T-helper 2 cell treated with Interferon-gamma antibody and Interleukin-4, amounts not matched to agents 5 μg/mL and 100 μg/mL, for 36 hours (primary cell): ENCODE measurements at regions not wholly inside any gene's neighbourhood (a gene's known extent, or its start where the extent isn't known, plus 50 kb on each side); places are given as distances from the start of the nearest gene placed in this dataset.

Experiments
- DNase-seq: peaks from one replicate; pipeline ENCODE4 v3.0.0; 2021; ENCODE audit warnings: low spot score
- H3K27ac Mint-ChIP-seq: one replicate; pipeline ENCODE4 v1.8.0; 2021; ENCODE audit warnings: mild to moderate bottlenecking, mixed read lengths
- H3K27me3 Mint-ChIP-seq: one replicate; pipeline ENCODE4 v1.8.0; 2021; ENCODE audit warnings: low read depth, mixed read lengths
- H3K36me3 Mint-ChIP-seq: one replicate; pipeline ENCODE4 v1.8.0; 2021; ENCODE audit warnings: low read depth, mixed read lengths
- H3K4me1 Mint-ChIP-seq: one replicate; pipeline ENCODE4 v1.8.0; 2021; ENCODE audit warnings: low read depth, mixed read lengths
- H3K4me3 Mint-ChIP-seq: one replicate; pipeline ENCODE4 v1.8.0; 2022; ENCODE audit warnings: mild to moderate bottlenecking, moderate library complexity, mixed read lengths
- H3K9me3 Mint-ChIP-seq: one replicate; pipeline ENCODE4 v1.8.0; 2021; ENCODE audit warnings: mixed read lengths

GRCh38 chr15:96410175-96411055 lies 79.9 kb downstream of the NR2F2 start:
- no peak for DNase-seq
- no peak overlapping the region for H3K27ac Mint-ChIP-seq
- no peaks in the 10 kb centered on the region for H3K9me3 Mint-ChIP-seq
- no peaks in the 10 kb centered on the region for H3K36me3 Mint-ChIP-seq
- peaks cover 86% of the 10 kb centered on the region for H3K27me3 Mint-ChIP-seq
- no peak overlapping the region for H3K4me3 Mint-ChIP-seq
- no peaks in the 10 kb centered on the region for H3K4me1 Mint-ChIP-seq

DNA sequence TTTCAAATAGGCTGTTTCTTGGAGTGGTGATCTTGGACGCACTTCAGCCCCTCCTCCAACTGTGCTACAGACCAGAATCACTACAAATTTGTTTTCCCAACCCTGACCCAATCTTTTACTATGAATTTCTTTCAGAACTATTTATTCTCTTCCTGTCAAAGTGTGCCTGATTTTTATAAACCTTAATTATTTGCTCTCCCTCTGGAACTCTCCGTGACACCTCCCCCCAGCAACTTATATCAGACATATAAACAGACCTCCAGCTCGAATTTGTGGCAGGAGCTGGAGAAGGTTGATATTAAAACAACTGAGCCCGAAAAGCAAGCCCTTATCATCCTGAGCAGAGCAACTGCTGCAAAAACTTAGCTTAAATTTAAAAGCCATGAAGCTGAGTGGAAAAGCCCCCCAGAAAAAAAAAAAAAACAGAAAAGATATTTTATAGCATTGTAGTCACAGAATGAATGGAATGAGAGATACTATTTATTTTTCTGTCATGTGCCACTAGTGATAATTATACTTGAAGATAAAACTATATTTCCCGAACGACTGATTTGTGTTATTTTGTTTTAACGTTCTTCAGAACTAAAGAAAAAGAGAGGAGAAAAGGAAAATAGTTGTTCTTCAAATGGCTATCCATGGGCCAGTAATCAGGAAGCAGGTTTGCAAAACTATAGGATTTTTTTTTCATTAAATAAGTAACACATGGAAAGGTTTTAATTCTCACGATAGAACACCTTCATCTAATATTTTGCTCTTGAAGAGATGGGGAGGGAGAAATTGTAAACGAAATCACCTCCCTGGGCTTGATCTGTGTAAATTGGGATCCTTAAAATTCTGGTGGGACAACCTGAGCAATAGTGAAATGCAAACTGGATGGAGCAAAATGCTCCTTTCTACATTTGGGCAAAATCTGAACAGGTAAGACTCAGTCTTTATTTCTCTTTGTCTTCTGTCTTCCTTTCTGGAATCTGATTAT lies 80.8 kb downstream of the NR2F2 start:
- H3K36me3 Mint-ChIP-seq, result no peaks in the 10 kb centered on the region

GRCh38 chr15:96412045-96412905 lies 81.8 kb downstream of the NR2F2 start:
- H3K27me3 Mint-ChIP-seq, result peaks cover 90% of the 10 kb centered on the region
- no peak overlapping the region for H3K4me3 Mint-ChIP-seq

More for the DNA sequence above, 80.8 kb downstream of the NR2F2 start:
- no peak for DNase-seq
- no peak overlapping the region for H3K4me3 Mint-ChIP-seq
- H3K4me1 Mint-ChIP-seq, result no peaks in the 10 kb centered on the region
- H3K27ac Mint-ChIP-seq, result no peak overlapping the region
- H3K27me3 Mint-ChIP-seq, result peaks cover 91% of the 10 kb centered on the region
- no peaks in the 10 kb centered on the region for H3K9me3 Mint-ChIP-seq

DNA sequence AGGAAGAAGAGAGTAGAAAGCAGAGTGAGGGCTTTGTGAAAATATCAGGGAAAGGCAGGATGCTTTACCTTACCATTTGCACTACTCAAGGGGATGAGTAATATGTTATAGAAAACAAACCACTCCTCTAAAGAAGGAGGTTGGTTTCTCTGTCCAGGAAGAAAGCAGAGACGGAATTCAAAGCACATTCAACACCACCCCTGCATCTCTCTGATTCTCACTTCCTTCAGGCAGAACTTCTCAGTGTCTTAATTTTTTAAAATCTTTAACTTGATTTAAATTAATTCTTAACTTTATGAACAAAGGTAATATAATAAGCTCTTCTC lies 82.4 kb downstream of the NR2F2 start:
- Mint-ChIP-seq H3K4me3 (no peak overlapping the region), H3K9me3 (no peaks in the 10 kb centered on the region), H3K4me1 (no peaks in the 10 kb centered on the region), H3K27ac (no peak overlapping the region), H3K36me3 (no peaks in the 10 kb centered on the region), H3K27me3 (peaks cover 90% of the 10 kb centered on the region)
- DNase-seq, result no peak

More at GRCh38 chr15:96412045-96412905, 81.8 kb downstream of the NR2F2 start:
- Mint-ChIP-seq H3K4me1 (no peaks in the 10 kb centered on the region), H3K36me3 (no peaks in the 10 kb centered on the region), H3K9me3 (no peaks in the 10 kb centered on the region), H3K27ac (no peak overlapping the region)
- DNase-seq, result no peak

DNA sequence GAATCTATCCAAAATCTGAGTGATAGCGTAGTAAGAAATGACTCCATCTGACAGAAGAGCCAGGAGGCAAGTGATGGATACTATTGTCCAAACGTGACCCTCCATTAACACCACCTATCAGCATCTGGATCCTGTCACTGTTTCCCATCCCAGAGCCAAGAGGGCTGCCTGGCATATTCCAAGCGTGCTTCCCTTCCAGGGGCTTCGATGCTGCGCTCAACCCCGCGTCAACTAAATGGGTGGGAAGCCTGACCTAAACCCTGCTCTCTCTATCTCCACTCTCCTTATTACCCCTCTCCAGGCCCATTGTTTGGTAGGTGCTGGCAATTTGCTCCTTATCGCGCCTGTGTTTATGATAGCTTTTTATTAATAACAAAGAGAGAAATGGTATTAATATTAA lies 83.2 kb downstream of the NR2F2 start:
- H3K36me3 Mint-ChIP-seq, result no peaks in the 10 kb centered on the region
- H3K4me3 Mint-ChIP-seq, result no peak overlapping the region
- H3K27me3 Mint-ChIP-seq, result peaks cover 94% of the 10 kb centered on the region
- no peak for DNase-seq
- no peaks in the 10 kb centered on the region for H3K4me1 Mint-ChIP-seq
- no peaks in the 10 kb centered on the region for H3K9me3 Mint-ChIP-seq
- no peak overlapping the region for H3K27ac Mint-ChIP-seq

DNA sequence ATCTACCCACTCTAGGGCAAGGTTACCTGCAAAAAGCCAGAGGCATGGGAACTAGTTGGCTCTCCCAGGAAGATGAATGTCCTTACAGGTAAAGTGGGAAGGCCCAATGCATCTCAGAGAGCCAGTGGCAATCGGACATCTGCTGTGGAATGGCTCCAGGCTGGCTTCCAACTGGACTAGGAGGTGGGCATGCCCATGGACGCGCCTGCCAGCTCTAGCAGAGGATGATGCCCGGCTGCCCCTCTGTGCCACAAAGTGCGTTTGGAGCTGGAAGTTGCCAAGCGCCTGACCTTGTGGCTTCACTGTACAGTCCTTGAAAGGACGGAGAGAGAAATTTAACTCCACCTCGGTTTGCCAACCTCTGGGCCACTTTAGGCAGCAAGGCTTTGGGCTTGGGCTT lies 84.4 kb downstream of the NR2F2 start:
- Mint-ChIP-seq H3K4me3 (no peak overlapping the region), H3K4me1 (no peaks in the 10 kb centered on the region)

GRCh38 chr15:96415513-96416217 lies 85.2 kb downstream of the NR2F2 start:
- Mint-ChIP-seq H3K27me3 (peaks cover 88% of the 10 kb centered on the region), H3K4me3 (no peak overlapping the region), H3K9me3 (no peaks in the 10 kb centered on the region), H3K36me3 (no peaks in the 10 kb centered on the region), H3K27ac (no peak overlapping the region), H3K4me1 (no peaks in the 10 kb centered on the region)
- DNase-seq, result no peak

More for the DNA sequence above, 84.4 kb downstream of the NR2F2 start:
- peaks cover 96% of the 10 kb centered on the region for H3K27me3 Mint-ChIP-seq
- H3K27ac Mint-ChIP-seq, result no peak overlapping the region
- no peaks in the 10 kb centered on the region for H3K9me3 Mint-ChIP-seq
- H3K36me3 Mint-ChIP-seq, result no peaks in the 10 kb centered on the region
- DNase-seq, result no peak

DNA sequence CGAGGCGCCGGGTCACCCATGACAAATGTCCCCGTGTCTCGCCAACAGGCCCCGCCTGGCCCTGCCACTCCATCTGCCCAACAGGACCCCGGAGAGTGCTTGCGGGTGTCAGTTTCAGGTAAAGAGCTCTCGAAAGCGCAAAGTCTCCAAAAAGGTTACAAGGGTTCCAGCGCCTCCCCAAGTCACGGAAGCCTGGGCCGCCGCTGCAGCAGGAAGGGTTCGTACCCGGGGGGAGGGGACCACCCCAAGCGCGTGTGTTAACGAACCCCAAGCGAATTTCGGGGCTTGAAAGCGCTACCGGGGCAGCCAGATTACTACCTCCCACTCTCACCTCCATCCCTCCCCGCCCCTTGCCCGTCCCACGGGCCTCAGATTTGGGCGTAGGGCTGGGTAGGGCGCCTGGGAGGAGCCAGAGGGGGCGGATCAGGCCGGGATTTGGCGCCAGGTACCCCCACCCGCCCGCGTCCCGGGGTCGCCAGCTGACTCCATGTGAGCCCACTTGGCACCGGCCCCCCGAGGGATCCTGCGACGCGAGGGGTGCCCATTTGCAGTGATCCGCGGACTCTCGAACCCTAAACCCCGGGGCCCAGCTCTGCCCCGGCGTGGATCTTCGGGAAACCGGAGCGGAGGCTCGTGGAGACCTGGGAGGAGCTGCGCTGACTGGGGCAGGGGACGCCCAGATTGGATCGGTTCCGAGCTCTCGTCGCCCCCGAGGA lies 85.9 kb downstream of the NR2F2 start:
- H3K9me3 Mint-ChIP-seq, result no peaks in the 10 kb centered on the region
- DNase-seq, result no peak
- no peaks in the 10 kb centered on the region for H3K36me3 Mint-ChIP-seq
- peaks cover 84% of the 10 kb centered on the region for H3K27me3 Mint-ChIP-seq
- no peak overlapping the region for H3K4me3 Mint-ChIP-seq
- H3K4me1 Mint-ChIP-seq, result no peaks in the 10 kb centered on the region
- H3K27ac Mint-ChIP-seq, result no peak overlapping the region

DNA sequence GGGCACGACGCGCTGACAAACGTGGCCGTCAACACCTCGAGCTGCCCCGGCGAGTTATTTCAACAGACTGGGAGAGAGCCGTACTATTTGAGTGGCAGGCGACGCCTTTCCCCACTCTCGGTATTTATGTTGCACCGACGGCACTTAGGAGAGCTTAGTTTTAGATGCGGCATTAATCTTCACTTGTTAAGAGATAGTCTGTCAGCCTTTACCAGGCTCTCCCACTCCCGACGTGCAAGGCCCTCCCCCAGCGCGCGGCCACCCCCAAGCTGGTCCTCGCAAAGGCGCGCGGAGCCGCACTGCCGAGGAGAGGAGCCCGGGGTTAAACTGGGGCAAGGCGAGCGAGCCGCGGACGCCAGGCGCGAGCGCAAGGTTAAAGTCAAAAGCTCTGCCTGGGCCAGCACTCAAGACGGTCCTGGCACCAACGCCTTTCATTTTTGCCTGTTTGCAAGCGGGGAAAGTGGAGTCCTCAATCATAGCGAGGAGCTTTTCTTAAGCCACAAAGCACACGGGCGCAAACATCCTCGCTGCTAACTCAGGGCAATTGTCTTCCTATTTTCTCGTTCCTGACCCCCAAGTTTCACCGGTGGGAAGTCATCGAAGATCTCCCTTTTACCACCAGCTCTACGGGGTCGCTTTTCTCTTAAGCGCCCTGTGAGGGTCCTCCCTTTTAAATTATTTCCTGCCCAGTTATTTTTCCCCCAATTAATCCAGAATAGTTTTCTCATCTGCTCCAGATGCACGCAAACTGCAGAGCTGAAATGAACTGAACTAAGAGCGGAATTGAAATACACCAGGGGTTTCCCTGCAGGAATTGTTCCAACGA lies 86.6 kb downstream of the NR2F2 start:
- no peaks in the 10 kb centered on the region for H3K4me1 Mint-ChIP-seq
- peak overlapping the region; percentile 10 for H3K27ac Mint-ChIP-seq
- peaks cover 79% of the 10 kb centered on the region for H3K27me3 Mint-ChIP-seq
- H3K36me3 Mint-ChIP-seq, result no peaks in the 10 kb centered on the region
- no peaks in the 10 kb centered on the region for H3K9me3 Mint-ChIP-seq
- no peak overlapping the region for H3K4me3 Mint-ChIP-seq
- no peak for DNase-seq

GRCh38 chr15:96417760-96418130 lies 87.2 kb downstream of the NR2F2 start:
- H3K27me3 Mint-ChIP-seq, result peaks cover 77% of the 10 kb centered on the region
- H3K36me3 Mint-ChIP-seq, result no peaks in the 10 kb centered on the region
- no peaks in the 10 kb centered on the region for H3K4me1 Mint-ChIP-seq
- H3K4me3 Mint-ChIP-seq, result no peak overlapping the region
- no peak for DNase-seq
- no peak overlapping the region for H3K27ac Mint-ChIP-seq
- no peaks in the 10 kb centered on the region for H3K9me3 Mint-ChIP-seq

GRCh38 chr15:96418146-96418545 lies 87.6 kb downstream of the NR2F2 start:
- Mint-ChIP-seq H3K4me1 (no peaks in the 10 kb centered on the region), H3K36me3 (no peaks in the 10 kb centered on the region), H3K4me3 (no peak overlapping the region), H3K27ac (no peak overlapping the region), H3K27me3 (peaks cover 73% of the 10 kb centered on the region), H3K9me3 (no peaks in the 10 kb centered on the region)
- DNase-seq, result no peak

- Mint-ChIP-seq H3K4me1 (no peaks in the 10 kb centered on the region), H3K4me3 (no peak overlapping the region), H3K36me3 (no peaks in the 10 kb centered on the region), H3K27me3 (peaks cover 43% of the 10 kb centered on the region), H3K27ac (no peak overlapping the region), H3K9me3 (no peaks in the 10 kb centered on the region)
- no peak for DNase-seq
Observed at GRCh38 chr15:96421178-96421601, 90.7 kb downstream of the NR2F2 start.
